Heart left ventricle (tissue), 16 donors: ENCODE measurements at regions not wholly inside any gene's neighbourhood (a gene's known extent, or its start where the extent isn't known, plus 50 kb on each side); places are given as distances from the start of the nearest gene placed in this dataset.

ENCODE experiments used
- ATAC-seq, 4 donors: fragments of 200-7000 bp; cut with Tn5 transposase; one replicate each; pipeline ENCODE4 v1.9.1; 2020 to 2022; ENCODE audit warnings: moderate library complexity in 4 of 4, mild to moderate bottlenecking in 3 of 4, moderate number of reproducible peaks in 1 of 4
- DNase-seq, 5 donors: peaks; one replicate each; pipeline ENCODE4 v3.0.0-alpha.2; 2020
- H3K27ac ChIP-seq, 12 donors: fragments of 200-600 bp; sonication (generic) in 4 of 12; one replicate each; pipeline versions ENCODE4 v1.5.0 to v1.8.0; 2016 to 2022; ENCODE audit warnings: mild to moderate bottlenecking in 2 of 12
- H3K27me3 ChIP-seq, 9 donors: fragments of 200-600 bp; sonication (generic) in 2 of 9; one replicate each; pipeline versions ENCODE4 v1.5.1 to v1.8.0; 2016 to 2022; ENCODE audit warnings: mild to moderate bottlenecking in 3 of 9
- H3K36me3 ChIP-seq, 9 donors: fragments of 200-600 bp; sonication (generic) in 2 of 9; one replicate each; pipeline versions ENCODE4 v1.5.0 to v1.8.0; 2018 to 2022; ENCODE audit warnings: mild to moderate bottlenecking in 2 of 9
- H3K4me1 ChIP-seq, 12 donors: fragments of 200-600 bp; sonication (generic) in 4 of 12; one replicate each; pipeline versions ENCODE4 v1.5.0 to v1.8.0; 2016 to 2022; ENCODE audit warnings: mild to moderate bottlenecking in 3 of 12
- H3K4me3 ChIP-seq, 12 donors: fragments of 200-600 bp; sonication (generic) in 4 of 12; one replicate each; pipeline versions ENCODE4 v1.5.0 to v1.8.0; 2017 to 2022; ENCODE audit warnings: mild to moderate bottlenecking in 9 of 12, moderate library complexity in 4 of 12
- H3K9me3 ChIP-seq, 12 donors: fragments of 200-600 bp; sonication (generic) in 4 of 12; one replicate each; pipeline versions ENCODE4 v1.5.0 to v1.8.0; 2016 to 2022; ENCODE audit warnings: mild to moderate bottlenecking in 1 of 12
- POLR2A ChIP-seq, 2 donors: fragments of 450-650 bp; IDR thresholded peaks; one replicate each; pipeline ENCODE4 v1.6.1; 2017; ENCODE audit warnings: antibody characterized with exemption in 2 of 2, mild to moderate bottlenecking in 2 of 2, moderate library complexity in 2 of 2
- WGBS, 4 donors: extraction: QIAGEN DNeasy Blood & Tissue Kit in 2 of 4; methylation state at CpG; one replicate each; pipeline versions ENCODE4 v1.1.5 to v1.1.7; 2013 to 2018; 5-methylcytosine and 5-hydroxymethylcytosine counted together
- intact Hi-C, 10 donors: fragments of 100-400 bp; cut with DNase I; formaldehyde crosslinking; loops; one replicate each; pipeline versions ENCODE4 v1.11.1 to v1.14.2; 2022
- TF ChIP-seq, protein P1 (sequence below), 12 donors: fragments of 200-600 bp; sonication (generic) in 4 of 12; IDR thresholded peaks; one replicate each; pipeline versions ENCODE4 v1.5.0 to v1.8.0; 2018 to 2022; ENCODE audit warnings: antibody characterized with exemption in 12 of 12, mild to moderate bottlenecking in 5 of 12
- donor health status: ischemic (EF 13 %, LVEDD 7.1; RV severe dilation, severe dysfunction).
- donor health status: healthy with polysubstance abuse.
- donor health status: DM: no; HTN: yes; CAD: no.
- donor health status: DM: no; HTN: no; CAD: no.
- donor health status: ischemic (EF 25% LVEDD 6.9; RV normal size, moderate dysfunction).
- donor health status: ischemic (EF 25% LVEDD 5.7; RV mildly dilated, moderate dysfunction).
- donor health status: healthy.
- donor health status: DM: yes; HTN: yes; CAD: no.
- donor health status: ischemic (EF 35%, LVEDD 5.7; RV mildly dilated, moderate dysfunction).
- donor health status: nonischemic (EF 11% LVEDD 7.7; RV severe dilation, severe dysfunction).
- donor health status: DM: yes; HTN: yes; CAD: no.
- donor health status: PGD.
- donor health status: ischemic (EF 29% LVEDD 5.4; RV normal size, mild dysfunction).
- donor health status: nonischemic (EF 23%, LVEDD 6.1; RV moderate dilation, normal function).

DNA sequence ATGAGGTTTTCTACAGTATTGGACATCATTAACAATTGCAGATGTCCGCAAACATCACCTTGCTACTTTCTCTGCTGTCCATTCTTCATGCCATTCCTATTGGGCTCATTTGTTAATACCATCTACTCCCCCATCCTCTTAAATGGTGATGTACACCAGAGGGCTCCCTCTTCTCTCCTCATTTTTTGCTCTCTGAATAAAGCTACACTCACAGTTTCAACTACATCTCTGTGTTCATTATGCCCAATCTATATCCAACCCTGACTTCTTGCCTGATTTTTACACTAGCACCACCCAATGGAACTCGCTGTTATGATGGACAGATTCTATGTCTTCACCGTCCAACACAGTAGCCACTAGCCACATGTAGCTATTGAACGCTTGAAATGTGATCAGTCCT lies 288.1 kb upstream of the ID4 start:
- no peaks in the 10 kb centered on the region for H3K4me1 ChIP-seq
- H3K4me3 ChIP-seq: no peak overlapping the region
- H3K36me3 ChIP-seq: no peaks in the 10 kb centered on the region
- peaks cover 0 to 4% (median 0%) of the 10 kb centered on the region in 12 donors for H3K9me3 ChIP-seq
- TF ChIP-seq POLR2A (IDR thresholded peaks at IDR 0.05): no peak
- TF ChIP-seq, protein P1, sequence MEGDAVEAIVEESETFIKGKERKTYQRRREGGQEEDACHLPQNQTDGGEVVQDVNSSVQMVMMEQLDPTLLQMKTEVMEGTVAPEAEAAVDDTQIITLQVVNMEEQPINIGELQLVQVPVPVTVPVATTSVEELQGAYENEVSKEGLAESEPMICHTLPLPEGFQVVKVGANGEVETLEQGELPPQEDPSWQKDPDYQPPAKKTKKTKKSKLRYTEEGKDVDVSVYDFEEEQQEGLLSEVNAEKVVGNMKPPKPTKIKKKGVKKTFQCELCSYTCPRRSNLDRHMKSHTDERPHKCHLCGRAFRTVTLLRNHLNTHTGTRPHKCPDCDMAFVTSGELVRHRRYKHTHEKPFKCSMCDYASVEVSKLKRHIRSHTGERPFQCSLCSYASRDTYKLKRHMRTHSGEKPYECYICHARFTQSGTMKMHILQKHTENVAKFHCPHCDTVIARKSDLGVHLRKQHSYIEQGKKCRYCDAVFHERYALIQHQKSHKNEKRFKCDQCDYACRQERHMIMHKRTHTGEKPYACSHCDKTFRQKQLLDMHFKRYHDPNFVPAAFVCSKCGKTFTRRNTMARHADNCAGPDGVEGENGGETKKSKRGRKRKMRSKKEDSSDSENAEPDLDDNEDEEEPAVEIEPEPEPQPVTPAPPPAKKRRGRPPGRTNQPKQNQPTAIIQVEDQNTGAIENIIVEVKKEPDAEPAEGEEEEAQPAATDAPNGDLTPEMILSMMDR (IDR thresholded peaks at IDR 0.05): no peak
- 90 to 97% (median 92%) methylated on average over 4 of the region's 4 CpGs for WGBS, 4 donors
- intact Hi-C loops: no loop called here
- ATAC-seq: no peak
- no peak for DNase-seq
- H3K27ac ChIP-seq: no peak overlapping the region
- no peaks in the 10 kb centered on the region for H3K27me3 ChIP-seq

DNA sequence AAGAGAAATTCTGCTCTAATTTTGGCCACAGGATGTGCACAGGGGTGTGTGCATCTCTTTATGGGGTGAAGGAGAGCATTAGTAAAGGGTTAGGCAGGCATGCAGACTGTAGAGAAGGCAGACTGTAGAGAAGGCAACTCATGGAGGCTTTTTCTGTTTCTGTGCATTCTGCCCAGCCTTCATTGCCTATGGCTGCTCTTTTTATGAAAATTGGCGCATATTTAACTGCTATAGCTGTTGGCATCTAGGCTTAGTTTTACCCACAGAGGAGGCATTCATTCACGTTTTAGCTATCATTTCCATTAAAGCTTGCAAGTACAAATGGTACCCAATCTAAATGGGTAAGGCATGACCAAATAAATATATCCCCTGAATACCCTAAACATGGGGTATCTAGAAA lies 286.8 kb upstream of the ID4 start:
- Histone ChIP-seq H3K4me3 (no peak overlapping the region), H3K4me1 (no peaks in the 10 kb centered on the region), H3K27ac (no peak overlapping the region), H3K9me3 (peaks cover 0 to 4% (median 0%) of the 10 kb centered on the region in 12 donors), H3K36me3 (no peaks in the 10 kb centered on the region), H3K27me3 (no peaks in the 10 kb centered on the region)
- 75 to 83% (median 79%) methylated on average over 2 of the region's 2 CpGs for WGBS, 4 donors
- intact Hi-C loops: no loop called here
- no peak for TF ChIP-seq POLR2A (IDR thresholded peaks at IDR 0.05)
- TF ChIP-seq, protein P1 (IDR thresholded peaks at IDR 0.05): no peak
- no peak for DNase-seq
- no peak for ATAC-seq

DNA sequence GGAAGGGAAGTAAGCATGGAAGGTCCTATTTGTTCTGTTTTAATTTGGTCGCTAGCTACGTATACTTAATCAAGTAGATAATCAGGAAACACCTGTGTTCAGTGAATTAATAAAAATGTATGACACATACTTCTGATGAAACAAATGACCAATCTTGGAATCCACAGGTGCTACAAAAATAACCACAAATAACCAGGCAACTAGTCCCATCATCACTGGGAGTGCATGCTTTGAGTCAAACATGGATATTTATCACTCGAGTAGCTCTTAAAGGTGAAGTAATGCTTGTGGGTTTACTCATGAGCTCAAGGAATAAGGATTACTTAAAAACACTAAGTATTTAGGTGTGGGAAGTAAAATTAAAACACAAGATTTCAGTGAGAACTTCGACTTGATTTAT lies 285.6 kb upstream of the ID4 start:
- 62 to 81% (median 69%) methylated on average over 4 of the region's 4 CpGs for WGBS, 4 donors
- TF ChIP-seq POLR2A (IDR thresholded peaks at IDR 0.05): no peak
- TF ChIP-seq, protein P1 (IDR thresholded peaks at IDR 0.05): no peak
- H3K27ac ChIP-seq: no peak overlapping the region
- no peaks in the 10 kb centered on the region for H3K4me1 ChIP-seq
- H3K9me3 ChIP-seq: peaks cover 0 to 4% (median 0%) of the 10 kb centered on the region in 12 donors
- no peaks in the 10 kb centered on the region for H3K36me3 ChIP-seq
- intact Hi-C loops: no loop called here
- ATAC-seq: no peak
- no peaks in the 10 kb centered on the region for H3K27me3 ChIP-seq
- no peak overlapping the region for H3K4me3 ChIP-seq
- DNase-seq: no peak

DNA sequence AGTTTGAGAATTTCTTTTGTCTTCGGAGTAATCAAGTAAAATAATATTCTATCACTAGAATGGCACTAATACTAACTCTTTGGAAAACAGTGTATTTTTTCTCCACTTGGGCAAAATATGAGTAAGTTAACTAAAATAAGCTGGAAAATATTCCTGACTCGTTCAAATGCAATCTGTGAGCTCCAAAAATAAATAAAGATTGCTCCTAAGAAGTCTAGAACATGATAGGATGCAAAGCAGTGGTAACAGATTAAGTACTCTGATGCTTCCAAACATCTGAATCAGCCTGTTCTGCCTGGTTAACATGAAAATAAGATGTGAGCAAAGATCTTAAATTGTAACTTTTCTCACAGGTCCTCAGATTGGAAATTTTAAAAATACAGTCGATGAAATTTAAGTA lies 285.1 kb upstream of the ID4 start:
- WGBS, 4 donors: 68 to 73% (median 72%) methylated on average over 3 of the region's 3 CpGs
- no peaks in the 10 kb centered on the region for H3K27me3 ChIP-seq
- H3K36me3 ChIP-seq: no peaks in the 10 kb centered on the region

More for the DNA sequence above, 285.1 kb upstream of the ID4 start:
- no peaks in the 10 kb centered on the region for H3K4me1 ChIP-seq
- H3K4me3 ChIP-seq: no peak overlapping the region
- peaks cover 0 to 4% (median 0%) of the 10 kb centered on the region in 12 donors for H3K9me3 ChIP-seq
- H3K27ac ChIP-seq: no peak overlapping the region
- no peak for TF ChIP-seq POLR2A (IDR thresholded peaks at IDR 0.05)
- TF ChIP-seq, protein P1 (IDR thresholded peaks at IDR 0.05): no peak
- DNase-seq (no peak), ATAC-seq (no peak)
- intact Hi-C loops: no loop called here
